NCI-H82 treated with DMSO at 0.1 percent for 48 hours (cell line): ENCODE measurements at regions not wholly inside any gene's neighbourhood (a gene's known extent, or its start where the extent isn't known, plus 50 kb on each side); places are given as distances from the start of the nearest gene placed in this dataset.

Experiments used
- DNase-seq: peaks from one replicate; lab custom pipeline; 2025; ENCODE audit not compliant: unreplicated experiment; lab: John Stamatoyannopoulos, UW

GRCh38 chr10:36185097-36185496, 543.0 kb upstream of the FZD8 start:
- DNase-seq, result no peak

GRCh38 chr10:36183726-36184125, 541.6 kb upstream of the FZD8 start:
- DNase-seq, result no peak

GRCh38 chr10:36183056-36183455, 541.0 kb upstream of the FZD8 start:
- no peak for DNase-seq

GRCh38 chr10:36182606-36183005, 540.5 kb upstream of the FZD8 start:
- no peak for DNase-seq

GRCh38 chr10:36182179-36182566, 540.1 kb upstream of the FZD8 start:
- DNase-seq, result no peak

GRCh38 chr10:36181426-36182178, 539.5 kb upstream of the FZD8 start:
- no peak for DNase-seq

- DNase-seq, result no peak
These were observed 536.5 kb upstream of the FZD8 start for GRCh38 chr10:36178616-36179015.

GRCh38 chr10:36177071-36177470, 535.0 kb upstream of the FZD8 start:
- DNase-seq, result no peak

GRCh38 chr10:36175954-36176353, 533.9 kb upstream of the FZD8 start:
- no peak for DNase-seq

GRCh38 chr10:36173364-36173763, 531.3 kb upstream of the FZD8 start:
- DNase-seq, result no peak

- DNase-seq, result no peak
These were observed 530.2 kb upstream of the FZD8 start for GRCh38 chr10:36171953-36172940.

GRCh38 chr10:36171556-36171952, 529.5 kb upstream of the FZD8 start:
- no peak for DNase-seq

GRCh38 chr10:36170943-36171501, 528.9 kb upstream of the FZD8 start:
- DNase-seq, result no peak

GRCh38 chr10:36170142-36170719, 528.1 kb upstream of the FZD8 start:
- no peak for DNase-seq

- no peak for DNase-seq
These were observed 526.7 kb upstream of the FZD8 start for GRCh38 chr10:36168777-36169176.

- DNase-seq, result no peak
These were observed 522.7 kb upstream of the FZD8 start for GRCh38 chr10:36164556-36165504.

GRCh38 chr10:36163827-36164226, 521.7 kb upstream of the FZD8 start:
- no peak for DNase-seq

- DNase-seq, result no peak
These were observed 515.4 kb upstream of the FZD8 start for GRCh38 chr10:36157486-36157885.

GRCh38 chr10:36148207-36148606, 506.1 kb upstream of the FZD8 start:
- DNase-seq, result no peak

GRCh38 chr10:36147529-36147928, 505.4 kb upstream of the FZD8 start:
- DNase-seq, result no peak
